Neuronal stem cell (in vitro differentiated cells): ENCODE measurements at regions not wholly inside any gene's neighbourhood (a gene's known extent, or its start where the extent isn't known, plus 50 kb on each side); places are given as distances from the start of the nearest gene placed in this dataset.

Experiments
- DNase-seq: peaks from one replicate; pipeline ENCODE4 v3.0.0-alpha.2; 2013; ENCODE audit warnings: low spot score
- H2AFZ ChIP-seq: one replicate; pipeline ENCODE4 v1.6.1; 2013; ENCODE audit warnings: mild to moderate bottlenecking, low read length, inconsistent platforms
- H2AK5ac ChIP-seq: 2 replicates; pipeline ENCODE4 v1.6.1; 2013; ENCODE audit warnings: low read depth, mild to moderate bottlenecking, inconsistent platforms, low read length, moderate library complexity, mixed read lengths
- H2BK120ac ChIP-seq: 2 replicates; pipeline ENCODE4 v1.6.1; 2013; ENCODE audit warnings: low read depth, mild to moderate bottlenecking, inconsistent platforms, low read length, moderate library complexity, mixed read lengths
- H2BK12ac ChIP-seq: one replicate; pipeline ENCODE4 v1.6.1; 2013; ENCODE audit warnings: low read length, inconsistent platforms
- H2BK15ac ChIP-seq: 2 replicates; pipeline ENCODE4 v1.6.1; 2013; ENCODE audit warnings: mild to moderate bottlenecking, low read length, inconsistent platforms, mixed read lengths
- H2BK5ac ChIP-seq: one replicate; pipeline ENCODE4 v1.6.1; 2013; ENCODE audit warnings: inconsistent platforms, mild to moderate bottlenecking, low read length, moderate library complexity
- H3K14ac ChIP-seq: one replicate; pipeline ENCODE4 v1.6.1; 2013; ENCODE audit warnings: low read length, inconsistent platforms
- H3K18ac ChIP-seq: 2 replicates; pipeline ENCODE4 v1.6.1; 2013; ENCODE audit warnings: low read length, inconsistent platforms
- H3K23ac ChIP-seq: 2 replicates; pipeline ENCODE4 v1.6.1; 2013; ENCODE audit warnings: low read depth, mild to moderate bottlenecking, mixed read lengths, low read length, inconsistent platforms; ENCODE audit not compliant: poor library complexity
- H3K27ac ChIP-seq: replicated peaks from 3 replicates; pipeline ENCODE4 v1.5.1; 2013; ENCODE audit warnings: low read length, inconsistent platforms
- H3K27me3 ChIP-seq, 3 experiments: 2 replicates each; pipeline ENCODE4 v1.6.1; 2013; ENCODE audit warnings: low read length in 3 of 3, mild to moderate bottlenecking in 2 of 3, inconsistent platforms in 1 of 3, low read depth in 1 of 3, mixed read lengths in 1 of 3, moderate library complexity in 1 of 3; ENCODE audit not compliant: control insufficient read depth in 3 of 3, insufficient read depth in 3 of 3
- H3K36me3 ChIP-seq, 2 donors: replicated peaks in 1 of 2; 2 replicates each; pipeline ENCODE4 v1.6.1; 2013; ENCODE audit warnings: low read length in 2 of 2; ENCODE audit not compliant: control insufficient read depth in 2 of 2, insufficient read depth in 2 of 2
- H3K4ac ChIP-seq: 2 replicates; pipeline ENCODE4 v1.6.1; 2013; ENCODE audit warnings: inconsistent platforms, mild to moderate bottlenecking, low read length, moderate library complexity
- H3K4me1 ChIP-seq, 2 donors: 1 replicate in 1 of 2; 2 replicates in 1 of 2; pipeline ENCODE4 v1.6.1; 2013; ENCODE audit warnings: low read length in 2 of 2, low read depth in 1 of 2; ENCODE audit not compliant: control insufficient read depth in 2 of 2, insufficient read depth in 1 of 2
- H3K4me2 ChIP-seq: one replicate; pipeline ENCODE4 v1.6.1; 2013; ENCODE audit warnings: mild to moderate bottlenecking, low read length, inconsistent platforms; ENCODE audit not compliant: insufficient read depth, poor library complexity, severe bottlenecking
- H3K4me3 ChIP-seq, 2 donors: 2 replicates each; pipeline ENCODE4 v1.5.1; 2013; ENCODE audit warnings: low read length in 2 of 2, mild to moderate bottlenecking in 2 of 2, inconsistent platforms in 1 of 2, moderate library complexity in 1 of 2
- H3K79me1 ChIP-seq: one replicate; pipeline ENCODE4 v1.6.1; 2013; ENCODE audit warnings: low read depth, mild to moderate bottlenecking, inconsistent platforms, low read length, moderate library complexity
- H3K9ac ChIP-seq: one replicate; pipeline ENCODE4 v1.6.1; 2013; ENCODE audit warnings: mild to moderate bottlenecking, low read depth, low read length, inconsistent platforms; ENCODE audit not compliant: poor library complexity
- H3K9me3 ChIP-seq, 2 donors: replicated peaks in 1 of 2; 2 replicates each; pipeline versions ENCODE3 to v1.6.1; 2013; ENCODE audit warnings: low read length in 2 of 2, mild to moderate bottlenecking in 2 of 2, inconsistent platforms in 1 of 2, low read depth in 1 of 2, mixed read lengths in 1 of 2, moderate library complexity in 1 of 2; ENCODE audit not compliant: control insufficient read depth in 2 of 2, insufficient read depth in 1 of 2
- H4K8ac ChIP-seq: one replicate; pipeline ENCODE4 v1.6.1; 2013; ENCODE audit warnings: low read depth, mild to moderate bottlenecking, inconsistent platforms, low read length, moderate library complexity
- H4K91ac ChIP-seq: one replicate; pipeline ENCODE4 v1.6.1; 2013; ENCODE audit warnings: low read length, low read depth, mild to moderate bottlenecking, inconsistent platforms; ENCODE audit not compliant: poor library complexity
- WGBS, 2 donors: extraction: QIAGEN DNeasy Blood & Tissue Kit; methylation state at CpG; one replicate each; pipeline ENCODE4 v1.1.7; 2013; ENCODE audit warnings: missing lambda C conversion rate in 2 of 2, mixed read lengths in 1 of 2; ENCODE audit not compliant: insufficient read length in 2 of 2, insufficient replicate concordance in 1 of 2; ENCODE audit errors: extremely low coverage in 2 of 2; 5-methylcytosine and 5-hydroxymethylcytosine counted together

GRCh38 chr11:10358696-10359095 lies 53.8 kb downstream of the ADM start:
- H3K9ac ChIP-seq: no peak overlapping the region
- H3K9me3 ChIP-seq: peaks cover 0 to 17% of the 10 kb centered on the region in 2 donors
- H2BK12ac ChIP-seq: no peak overlapping the region
- no peak overlapping the region for H2BK15ac ChIP-seq
- WGBS, 2 donors: no CpG with 5 or more reads among the region's 4 CpGs
- H3K23ac ChIP-seq: no peak overlapping the region
- H4K91ac ChIP-seq: no peak overlapping the region
- no peaks in the 10 kb centered on the region for H3K79me1 ChIP-seq
- H3K18ac ChIP-seq: peak overlapping the region; percentile 63
- no peak overlapping the region for H3K14ac ChIP-seq
- no peak overlapping the region for H2AK5ac ChIP-seq
- H3K27ac ChIP-seq: no peak overlapping the region
- H2BK5ac ChIP-seq: no peak overlapping the region
- H3K36me3 ChIP-seq: no peaks in the 10 kb centered on the region
- H3K4me1 ChIP-seq: no peaks in the 10 kb centered on the region
- no peak for DNase-seq
- no peak overlapping the region for H2BK120ac ChIP-seq
- no peak overlapping the region for H2AFZ ChIP-seq
- no peak overlapping the region for H3K4ac ChIP-seq
- no peaks in the 10 kb centered on the region for H3K27me3 ChIP-seq
- H4K8ac ChIP-seq: no peak overlapping the region
- no peak overlapping the region for H3K4me3 ChIP-seq
- no peak overlapping the region for H3K4me2 ChIP-seq

- no peaks in the 10 kb centered on the region for H3K27me3 ChIP-seq
- no peak overlapping the region for H2BK12ac ChIP-seq
- H3K36me3 ChIP-seq: no peaks in the 10 kb centered on the region
- H3K27ac ChIP-seq: no peak overlapping the region
- H2AFZ ChIP-seq: no peak overlapping the region
- no peak overlapping the region for H3K4ac ChIP-seq
- no peaks in the 10 kb centered on the region for H3K4me1 ChIP-seq
- peaks cover 0 to 17% of the 10 kb centered on the region in 2 donors for H3K9me3 ChIP-seq
- no peak overlapping the region for H3K4me3 ChIP-seq
- WGBS, 2 donors: no CpG with 5 or more reads among the region's 1 CpG
- no peak overlapping the region for H2BK120ac ChIP-seq
- no peak for DNase-seq
- no peak overlapping the region for H3K18ac ChIP-seq
- H4K8ac ChIP-seq: no peak overlapping the region
- H3K23ac ChIP-seq: no peak overlapping the region
- no peak overlapping the region for H2BK15ac ChIP-seq
- no peak overlapping the region for H3K14ac ChIP-seq
- no peak overlapping the region for H3K4me2 ChIP-seq
- H3K79me1 ChIP-seq: no peaks in the 10 kb centered on the region
- H4K91ac ChIP-seq: no peak overlapping the region
- no peak overlapping the region for H2BK5ac ChIP-seq
- H3K9ac ChIP-seq: no peak overlapping the region
- H2AK5ac ChIP-seq: no peak overlapping the region
Observed at GRCh38 chr11:10359171-10359570, 54.3 kb downstream of the ADM start.

- Histone ChIP-seq H3K4me1 (no peaks in the 10 kb centered on the region), H2BK5ac (no peak overlapping the region), H3K4me3 (no peak overlapping the region), H3K4ac (no peak overlapping the region), H3K79me1 (no peaks in the 10 kb centered on the region), H2BK15ac (no peak overlapping the region), H2BK12ac (no peak overlapping the region), H3K23ac (no peak overlapping the region), H4K8ac (no peak overlapping the region), H3K14ac (no peak overlapping the region), H3K9me3 (peaks cover 0 to 15% of the 10 kb centered on the region in 2 donors), H2AK5ac (no peak overlapping the region), H2BK120ac (no peak overlapping the region), H3K9ac (no peak overlapping the region), H3K27ac (no peak overlapping the region), H2AFZ (no peak overlapping the region), H3K4me2 (no peak overlapping the region), H3K18ac (no peak overlapping the region), H3K27me3 (no peaks in the 10 kb centered on the region), H4K91ac (no peak overlapping the region), H3K36me3 (no peaks in the 10 kb centered on the region)
- no peak for DNase-seq
Observed at GRCh38 chr11:10360835-10361234, 56.0 kb downstream of the ADM start.

- Histone ChIP-seq H3K4me2 (no peak overlapping the region), H2BK12ac (peak overlapping the region; percentile 41), H2AFZ (no peak overlapping the region), H3K27ac (no peak overlapping the region), H4K91ac (no peak overlapping the region), H3K18ac (no peak overlapping the region), H3K79me1 (no peaks in the 10 kb centered on the region), H3K23ac (no peak overlapping the region), H2BK5ac (no peak overlapping the region), H3K27me3 (no peaks in the 10 kb centered on the region), H3K14ac (no peak overlapping the region), H4K8ac (no peak overlapping the region), H3K4me1 (peaks cover 0 to 3% of the 10 kb centered on the region in 2 donors), H3K36me3 (no peaks in the 10 kb centered on the region), H3K4ac (no peak overlapping the region), H2BK120ac (no peak overlapping the region), H2AK5ac (no peak overlapping the region), H3K4me3 (no peak overlapping the region), H3K9ac (no peak overlapping the region), H3K9me3 (peaks cover 0 to 9% of the 10 kb centered on the region in 2 donors), H2BK15ac (no peak overlapping the region)
- no peak for DNase-seq
- WGBS, 2 donors: no CpG with 5 or more reads among the region's 5 CpGs
Observed at GRCh38 chr11:10365045-10365444, 60.2 kb downstream of the ADM start.
